Thyroid gland (tissue), 4 donors: ENCODE measurements at regions not wholly inside any gene's neighbourhood (a gene's known extent, or its start where the extent isn't known, plus 50 kb on each side); places are given as distances from the start of the nearest gene placed in this dataset.

Source experiments
- DNase-seq, 2 donors: peaks; one replicate each; pipeline ENCODE4 v3.0.0-alpha.2; 2019
- H3K27ac ChIP-seq, 3 donors: fragments of 200-600 bp; sonication (generic); 1 replicate in 2 of 3; 2 replicates in 1 of 3; pipeline ENCODE4 v1.5.1; 2016 to 2019; ENCODE audit warnings: mild to moderate bottlenecking in 1 of 3, moderate library complexity in 1 of 3
- H3K27me3 ChIP-seq: fragments of 200-600 bp; sonication (generic); one replicate; pipeline ENCODE4 v1.5.1; 2019
- H3K36me3 ChIP-seq, 2 donors: fragments of 200-600 bp; sonication (generic); one replicate each; pipeline ENCODE4 v1.5.1; 2016 to 2019
- H3K4me1 ChIP-seq, 2 donors: fragments of 200-600 bp; sonication (generic); one replicate each; pipeline ENCODE4 v1.5.1; 2017 to 2019
- H3K4me3 ChIP-seq, 3 donors: fragments of 200-600 bp; sonication (generic); replicated peaks in 1 of 3; 1 replicate in 2 of 3; 2 replicates in 1 of 3; pipeline ENCODE4 v1.5.1; 2016; ENCODE audit warnings: mild to moderate bottlenecking in 1 of 3
- H3K9me3 ChIP-seq: fragments of 200-600 bp; sonication (generic); one replicate; pipeline ENCODE4 v1.5.1; 2017
- CTCF ChIP-seq, 6 experiments: fragments of 200-600 bp in 3 of 6; fragments of 450-650 bp in 3 of 6; sonication (generic) in 3 of 6; IDR thresholded peaks; one replicate each; pipeline ENCODE4 v1.5.1; 2016 to 2019; ENCODE audit warnings: antibody characterized with exemption in 6 of 6, mild to moderate bottlenecking in 2 of 6, inconsistent platforms in 1 of 6, moderate library complexity in 1 of 6
- POLR2A ChIP-seq, 2 donors: fragments of 450-650 bp; IDR thresholded peaks; one replicate each; pipeline ENCODE4 v1.6.1; 2017; ENCODE audit warnings: antibody characterized with exemption in 2 of 2, mild to moderate bottlenecking in 2 of 2, moderate library complexity in 1 of 2
- WGBS, 2 donors: methylation state at CpG; one replicate each; pipeline ENCODE4 v1.1.5; 2017; 5-methylcytosine and 5-hydroxymethylcytosine counted together
- intact Hi-C: fragments of 100-400 bp; cut with DNase I; formaldehyde crosslinking; loops from one replicate; pipeline ENCODE4 v1.15.1; 2023

- intact Hi-C loops: no loop called here
- TF ChIP-seq POLR2A (IDR thresholded peaks at IDR 0.05) (no peak), CTCF (IDR thresholded peaks at IDR 0.05) (no peak)
- no peaks in the 10 kb centered on the region for H3K27me3 ChIP-seq
- H3K27ac ChIP-seq: no peak overlapping the region
- H3K9me3 ChIP-seq: no peaks in the 10 kb centered on the region
- H3K36me3 ChIP-seq: no peaks in the 10 kb centered on the region
- no peaks in the 10 kb centered on the region for H3K4me1 ChIP-seq
- DNase-seq: no peak
- WGBS, 2 donors: 18 to 23% methylated on average over 5 of the region's 5 CpGs
- H3K4me3 ChIP-seq: no peak overlapping the region
Observed at GRCh38 chr2:138237667-138238384, 263.7 kb upstream of the SPOPL start.

GRCh38 chr2:138238908-138239307 lies 262.7 kb upstream of the SPOPL start:
- Histone ChIP-seq H3K4me3 (no peak overlapping the region), H3K9me3 (no peaks in the 10 kb centered on the region), H3K27me3 (no peaks in the 10 kb centered on the region), H3K36me3 (no peaks in the 10 kb centered on the region), H3K27ac (no peak overlapping the region), H3K4me1 (no peaks in the 10 kb centered on the region)
- no peak for TF ChIP-seq POLR2A (IDR thresholded peaks at IDR 0.05)
- TF ChIP-seq CTCF (IDR thresholded peaks at IDR 0.05): no peak
- DNase-seq: no peak
- intact Hi-C loops: no loop called here

- intact Hi-C loops: no loop called here
- no peaks in the 10 kb centered on the region for H3K9me3 ChIP-seq
- no peak overlapping the region for H3K27ac ChIP-seq
- DNase-seq: no peak
- no peak overlapping the region for H3K4me3 ChIP-seq
- no peaks in the 10 kb centered on the region for H3K36me3 ChIP-seq
- H3K4me1 ChIP-seq: no peaks in the 10 kb centered on the region
- H3K27me3 ChIP-seq: no peaks in the 10 kb centered on the region
- WGBS, 2 donors: 81 to 83% methylated on average over 2 of the region's 2 CpGs
- no peak for TF ChIP-seq POLR2A (IDR thresholded peaks at IDR 0.05)
Observed at GRCh38 chr2:138239902-138240491, 261.6 kb upstream of the SPOPL start.

- H3K4me1 ChIP-seq: no peaks in the 10 kb centered on the region
- intact Hi-C loops: no loop called here
Observed at GRCh38 chr2:138243372-138243771, 258.2 kb upstream of the SPOPL start.

GRCh38 chr2:138244501-138244925 lies 257.1 kb upstream of the SPOPL start:
- no peak for TF ChIP-seq POLR2A (IDR thresholded peaks at IDR 0.05)
- TF ChIP-seq CTCF (IDR thresholded peaks at IDR 0.05): no peak
- no peak overlapping the region for H3K4me3 ChIP-seq
- H3K27ac ChIP-seq: no peak overlapping the region

More at GRCh38 chr2:138243372-138243771, 258.2 kb upstream of the SPOPL start:
- Histone ChIP-seq H3K9me3 (no peaks in the 10 kb centered on the region), H3K27ac (no peak overlapping the region), H3K27me3 (no peaks in the 10 kb centered on the region), H3K4me3 (no peak overlapping the region), H3K36me3 (no peaks in the 10 kb centered on the region)
- TF ChIP-seq POLR2A (IDR thresholded peaks at IDR 0.05): no peak
- no peak for TF ChIP-seq CTCF (IDR thresholded peaks at IDR 0.05)
- no peak for DNase-seq

More at GRCh38 chr2:138244501-138244925, 257.1 kb upstream of the SPOPL start:
- Histone ChIP-seq H3K9me3 (no peaks in the 10 kb centered on the region), H3K4me1 (no peaks in the 10 kb centered on the region), H3K36me3 (no peaks in the 10 kb centered on the region), H3K27me3 (no peaks in the 10 kb centered on the region)
- intact Hi-C loops: no loop called here
- no peak for DNase-seq
